SK-N-SH (cell line): ENCODE measurements at regions not wholly inside any gene's neighbourhood (a gene's known extent, or its start where the extent isn't known, plus 50 kb on each side); places are given as distances from the start of the nearest gene placed in this dataset.

ENCODE experiments used
- CTCF ChIA-PET: fragments of 300-600, 350-600 bp; formaldehyde crosslinking; extraction: SDS; loops from one replicate; lab custom pipeline; 2021; lab: Yijun Ruan, JAX
- POLR2A ChIA-PET: fragments of 350-600 bp; sonication (Branson Sonifier 250); formaldehyde crosslinking; extraction: SDS; loops from one replicate; lab custom pipeline; 2020; ENCODE audit warnings: antibody characterized with exemption, inconsistent platforms; lab: Yijun Ruan, JAX
- DNase-seq: peaks from one replicate; pipeline ENCODE4 v3.0.0; 2012
- H2AFZ ChIP-seq: fragments of 200-600 bp; sonication (generic); 2 replicates; pipeline ENCODE4 v1.8.1; 2016; ENCODE audit warnings: antibody characterized with exemption, mild to moderate bottlenecking, low read depth
- H3F3A ChIP-seq: fragments of 200-600 bp; sonication (generic); replicated peaks from 2 replicates; pipeline ENCODE3; 2016; ENCODE audit warnings: antibody characterized with exemption, mild to moderate bottlenecking; ENCODE audit not compliant: insufficient read depth
- H3K27ac ChIP-seq, 2 experiments: fragments of 200-500 bp in 1 of 2; fragments of 200-600 bp in 1 of 2; sonication (Bioruptor generic) in 1 of 2; sonication (generic), shearing (Covaris generic) in 1 of 2; 2 replicates each; pipeline versions ENCODE4 v1.5.1 to v1.6.1; 2014 to 2016; ENCODE audit warnings: low read depth in 2 of 2, inconsistent platforms in 1 of 2, low read length in 1 of 2, mild to moderate bottlenecking in 1 of 2, mixed read lengths in 1 of 2
- H3K27me3 ChIP-seq: fragments of 200-600 bp; sonication (generic), shearing (Covaris generic); 2 replicates; pipeline ENCODE4 v1.6.1; 2016; ENCODE audit warnings: mixed run types; ENCODE audit not compliant: insufficient read depth
- H3K36me3 ChIP-seq, 2 experiments: fragments of 200-500 bp in 1 of 2; fragments of 200-600 bp in 1 of 2; sonication (Bioruptor generic) in 1 of 2; sonication (generic) in 1 of 2; replicated peaks in 1 of 2; 2 replicates each; pipeline versions ENCODE3 to v1.5.1; 2014 to 2016; ENCODE audit warnings: low read length in 1 of 2, mild to moderate bottlenecking in 1 of 2; ENCODE audit not compliant: insufficient read depth in 2 of 2, control insufficient read depth in 1 of 2
- H3K4me1 ChIP-seq, 2 experiments: fragments of 200-500 bp in 1 of 2; fragments of 200-600 bp in 1 of 2; sonication (Bioruptor generic) in 1 of 2; sonication (generic), shearing (Covaris generic) in 1 of 2; 2 replicates each; pipeline versions ENCODE4 v1.5.1 to v1.6.1; 2014 to 2016; ENCODE audit warnings: low read depth in 1 of 2, low read length in 1 of 2, mixed run types in 1 of 2; ENCODE audit not compliant: insufficient read depth in 2 of 2, control insufficient read depth in 1 of 2
- H3K4me2 ChIP-seq: fragments of 200-600 bp; sonication (generic), shearing (Covaris generic); 2 replicates; pipeline ENCODE4 v1.6.1; 2017; ENCODE audit warnings: mixed run types
- H3K4me3 ChIP-seq, 2 experiments: fragments of 200-500 bp in 1 of 2; fragments of 200-600 bp in 1 of 2; sonication (Bioruptor generic) in 1 of 2; sonication (generic), shearing (Covaris generic) in 1 of 2; 2 replicates each; pipeline versions ENCODE4 v1.5.1 to v1.8.1; 2014 to 2016; ENCODE audit warnings: low read depth in 2 of 2, inconsistent platforms in 1 of 2, low read length in 1 of 2, mild to moderate bottlenecking in 1 of 2, mixed read lengths in 1 of 2, moderate library complexity in 1 of 2
- H3K79me2 ChIP-seq: fragments of 200-600 bp; sonication (generic); 2 replicates; pipeline ENCODE4 v1.8.1; 2017; ENCODE audit warnings: mild to moderate bottlenecking; ENCODE audit not compliant: insufficient read depth
- H3K9ac ChIP-seq: fragments of 200-600 bp; sonication (generic); 2 replicates; pipeline ENCODE4 v1.6.1; 2017; ENCODE audit warnings: mixed run types
- H3K9me2 ChIP-seq: fragments of 200-600 bp; sonication (generic); 2 replicates; pipeline ENCODE4 v1.6.1; 2017; ENCODE audit warnings: mixed run types
- H3K9me3 ChIP-seq: fragments of 200-600 bp; sonication (generic); 2 replicates; pipeline ENCODE4 v1.6.1; 2017; ENCODE audit warnings: mixed run types, mild to moderate bottlenecking, moderate library complexity
- H4K20me1 ChIP-seq: fragments of 200-600 bp; sonication (generic); 2 replicates; pipeline ENCODE4 v1.6.1; 2017; ENCODE audit warnings: mild to moderate bottlenecking, mixed run types; ENCODE audit not compliant: insufficient read depth
- CHD2 ChIP-seq: fragments of 150-350 bp; IDR thresholded peaks from 2 replicates; pipeline ENCODE4 v1.6.1; 2018; ENCODE audit warnings: low read length; ENCODE audit not compliant: partially characterized antibody
- EP300 ChIP-seq, 2 experiments: IDR thresholded peaks; 2 replicates each; pipeline versions ENCODE4 v1.4.0 to v1.6.1; 2012; ENCODE audit warnings: borderline replicate concordance in 1 of 2, low read depth in 1 of 2, low read length in 1 of 2
- EZH2phosphoT487 ChIP-seq: fragments of 200-600 bp; sonication (generic); IDR thresholded peaks from 2 replicates; pipeline ENCODE4 v1.6.1; 2017; ENCODE audit warnings: low read depth, mixed run types, mild to moderate bottlenecking, antibody characterized with exemption, moderate library complexity, borderline replicate concordance
- FOXJ3 ChIP-seq: sonication (generic); formaldehyde crosslinking; IDR thresholded peaks from 2 replicates; pipeline ENCODE4 v1.5.1; 2020; ENCODE audit warnings: mild to moderate bottlenecking, missing genetic modification reagents
- JUND ChIP-seq: IDR thresholded peaks from 2 replicates; pipeline ENCODE4 v1.4.0; 2012
- NFIC ChIP-seq: IDR thresholded peaks from 2 replicates; pipeline ENCODE4 v1.4.0; 2012; ENCODE audit warnings: borderline replicate concordance
- NRF1 ChIP-seq: IDR thresholded peaks from 2 replicates; pipeline ENCODE4 v1.6.1; 2012; ENCODE audit warnings: low read depth, mild to moderate bottlenecking, low read length
- POLR2AphosphoS5 ChIP-seq: IDR thresholded peaks from 2 replicates; pipeline ENCODE4 v1.6.1; 2012; ENCODE audit warnings: low read depth, low read length
- RAD21 ChIP-seq: IDR thresholded peaks from 2 replicates; pipeline ENCODE4 v1.6.1; 2012; ENCODE audit warnings: mild to moderate bottlenecking, low read length
- RCOR1 ChIP-seq: fragments of 150-350 bp; IDR thresholded peaks from 2 replicates; pipeline ENCODE4 v1.6.1; 2017; ENCODE audit warnings: antibody characterized with exemption, low read length
- RFX5 ChIP-seq: IDR thresholded peaks from 2 replicates; pipeline ENCODE4 v1.6.1; 2012; ENCODE audit warnings: mild to moderate bottlenecking, improper control_type of control experiment, low read length
- RXRA ChIP-seq: IDR thresholded peaks from 2 replicates; pipeline ENCODE4 v1.4.0; 2012; ENCODE audit warnings: low read depth, mild to moderate bottlenecking, borderline replicate concordance
- SMC3 ChIP-seq: IDR thresholded peaks from 2 replicates; pipeline ENCODE4 v1.6.1; 2012; ENCODE audit warnings: low read depth, low read length, improper control_type of control experiment
- TAF1 ChIP-seq: IDR thresholded peaks from 2 replicates; pipeline ENCODE4 v1.6.1; 2012; ENCODE audit warnings: low read depth, mild to moderate bottlenecking, low read length, moderate library complexity, borderline replicate concordance
- TCF12 ChIP-seq: IDR thresholded peaks from 2 replicates; pipeline ENCODE4 v1.4.0; 2012
- TEAD4 ChIP-seq: IDR thresholded peaks from 2 replicates; pipeline ENCODE4 v1.4.0; 2012; ENCODE audit warnings: mild to moderate bottlenecking, borderline replicate concordance; ENCODE audit not compliant: insufficient read depth
- USF1 ChIP-seq: IDR thresholded peaks from 2 replicates; pipeline ENCODE4 v1.4.0; 2012; ENCODE audit warnings: low read depth, borderline replicate concordance
- YY1 ChIP-seq: IDR thresholded peaks from 2 replicates; pipeline ENCODE4 v1.4.0; 2012; ENCODE audit warnings: low read depth, mild to moderate bottlenecking
- WGBS: methylation state at CpG from one replicate; pipeline ENCODE4 v1.1.6; 2017; ENCODE audit warnings: low lambda C conversion rate; 5-methylcytosine and 5-hydroxymethylcytosine counted together
- TF ChIP-seq, protein P1 (sequence below): IDR thresholded peaks from 2 replicates; pipeline ENCODE4; 2012
- TF ChIP-seq, protein P2 (sequence below): fragments of 150-350 bp; IDR thresholded peaks from 2 replicates; pipeline ENCODE4 v1.6.1; 2016; ENCODE audit warnings: mild to moderate bottlenecking, low read depth, low read length
- TF ChIP-seq, protein P3 (sequence below): IDR thresholded peaks from 2 replicates; pipeline ENCODE4 v1.4.0; 2012; ENCODE audit warnings: low read depth

DNA sequence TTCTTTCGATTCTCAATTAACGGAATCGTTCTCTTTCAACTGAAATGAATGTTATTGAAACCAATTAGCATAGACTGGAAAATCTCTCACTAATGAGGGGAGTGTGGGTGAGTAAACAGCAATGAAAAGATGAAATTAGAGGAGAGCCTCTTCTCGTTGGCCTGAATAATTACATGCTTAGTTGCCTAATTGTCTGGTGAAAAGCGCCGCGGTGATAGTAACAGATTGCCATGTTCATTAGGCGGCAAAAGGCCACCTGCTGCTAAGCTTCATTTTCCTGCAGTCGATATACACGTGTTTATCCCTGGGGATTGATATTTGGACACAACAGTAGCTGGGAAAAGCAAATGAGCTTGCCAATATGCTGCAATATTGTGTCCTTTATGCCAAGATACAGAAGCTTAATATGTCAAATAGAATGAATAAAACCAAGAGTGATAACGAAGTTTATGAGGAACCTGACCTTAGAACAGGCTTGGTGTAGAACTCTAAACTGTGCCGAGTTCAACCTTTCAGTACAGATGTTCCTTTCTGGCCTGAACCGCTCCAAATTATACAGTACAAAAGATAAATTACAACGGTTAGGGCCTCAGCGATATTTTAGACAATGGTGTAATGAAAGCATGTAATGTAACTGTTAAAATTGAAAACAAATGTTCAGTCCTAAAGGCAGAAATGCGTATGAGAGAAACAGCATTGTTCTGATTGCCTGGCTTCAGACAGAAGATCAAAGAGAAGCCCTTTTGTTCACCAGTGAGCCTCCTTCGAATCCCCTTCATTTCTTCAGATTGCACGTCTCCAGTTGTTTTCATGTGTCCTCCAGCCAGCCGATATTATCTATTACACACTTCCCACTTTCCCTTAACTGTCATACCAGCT, 185.2 kb downstream of the SHOX2 start:
- Histone ChIP-seq H3K9ac (no peak overlapping the region), H2AFZ (no peak overlapping the region), H3K4me3 (no peak overlapping the region), H3K36me3 (no peaks in the 10 kb centered on the region), H4K20me1 (no peaks in the 10 kb centered on the region), H3K9me2 (no peaks in the 10 kb centered on the region), H3K9me3 (no peaks in the 10 kb centered on the region), H3K4me1 (peaks cover 0 to 7% of the 10 kb centered on the region in 2 experiments; a peak in 2 of 4 replicates), H3F3A (no peaks in the 10 kb centered on the region), H3K27me3 (no peaks in the 10 kb centered on the region), H3K79me2 (no peaks in the 10 kb centered on the region), H3K4me2 (no peak overlapping the region), H3K27ac (no peak overlapping the region; a peak in 1 of 4 replicates)
- DNase-seq, result no peak
- TF ChIP-seq TCF12, result no peak
- TF ChIP-seq RXRA, result no peak
- TF ChIP-seq, protein P1, sequence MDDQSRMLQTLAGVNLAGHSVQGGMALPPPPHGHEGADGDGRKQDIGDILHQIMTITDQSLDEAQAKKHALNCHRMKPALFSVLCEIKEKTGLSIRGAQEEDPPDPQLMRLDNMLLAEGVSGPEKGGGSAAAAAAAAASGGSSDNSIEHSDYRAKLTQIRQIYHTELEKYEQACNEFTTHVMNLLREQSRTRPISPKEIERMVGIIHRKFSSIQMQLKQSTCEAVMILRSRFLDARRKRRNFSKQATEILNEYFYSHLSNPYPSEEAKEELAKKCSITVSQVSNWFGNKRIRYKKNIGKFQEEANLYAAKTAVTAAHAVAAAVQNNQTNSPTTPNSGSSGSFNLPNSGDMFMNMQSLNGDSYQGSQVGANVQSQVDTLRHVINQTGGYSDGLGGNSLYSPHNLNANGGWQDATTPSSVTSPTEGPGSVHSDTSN, result no peak
- TF ChIP-seq EZH2phosphoT487, result no peak
- no peak for TF ChIP-seq EP300 (IDR thresholded peaks at IDR 0.05; ENCODE audit: borderline replicate concordance in 1 of 2, low read depth in 1 of 2, low read length in 1 of 2)
- TF ChIP-seq, protein P2, sequence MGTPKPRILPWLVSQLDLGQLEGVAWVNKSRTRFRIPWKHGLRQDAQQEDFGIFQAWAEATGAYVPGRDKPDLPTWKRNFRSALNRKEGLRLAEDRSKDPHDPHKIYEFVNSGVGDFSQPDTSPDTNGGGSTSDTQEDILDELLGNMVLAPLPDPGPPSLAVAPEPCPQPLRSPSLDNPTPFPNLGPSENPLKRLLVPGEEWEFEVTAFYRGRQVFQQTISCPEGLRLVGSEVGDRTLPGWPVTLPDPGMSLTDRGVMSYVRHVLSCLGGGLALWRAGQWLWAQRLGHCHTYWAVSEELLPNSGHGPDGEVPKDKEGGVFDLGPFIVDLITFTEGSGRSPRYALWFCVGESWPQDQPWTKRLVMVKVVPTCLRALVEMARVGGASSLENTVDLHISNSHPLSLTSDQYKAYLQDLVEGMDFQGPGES, result no peak
- TF ChIP-seq NFIC, result no peak
- no peak for TF ChIP-seq YY1
- TF ChIP-seq NRF1, result no peak
- 79% methylated on average over 19 of the region's 19 CpGs for WGBS
- ChIA-PET CTCF (interaction anchor here (1.6 kb wide), 1 partner anchor 513 kb away, joined by 3 read pairs; no protein-coding TSS in a partner anchor), POLR2A (no interaction called here)

- H3K79me2 ChIP-seq, result no peaks in the 10 kb centered on the region
- WGBS, result 82% methylated on average over 2 of the region's 2 CpGs
- no peaks in the 10 kb centered on the region for H3F3A ChIP-seq
- H3K9ac ChIP-seq, result no peak overlapping the region
- H4K20me1 ChIP-seq, result no peaks in the 10 kb centered on the region
- H2AFZ ChIP-seq, result no peak overlapping the region
- no peaks in the 10 kb centered on the region for H3K9me2 ChIP-seq
- H3K27ac ChIP-seq, result no peak overlapping the region
- H3K9me3 ChIP-seq, result no peaks in the 10 kb centered on the region
- no peaks in the 10 kb centered on the region for H3K36me3 ChIP-seq
- CTCF ChIA-PET, result interaction anchor here (1.2 to 1.6 kb wide), 3 partner anchors 9 to 515 kb away, joined by 3 to 4 read pairs (median 3); no protein-coding TSS in a partner anchor
- H3K4me1 ChIP-seq, result peaks cover 0 to 7% of the 10 kb centered on the region in 2 experiments; a peak in 2 of 4 replicates
- H3K4me2 ChIP-seq, result no peak overlapping the region
- DNase-seq, result no peak
- no peak overlapping the region for H3K4me3 ChIP-seq
- POLR2A ChIA-PET, result no interaction called here
- no peaks in the 10 kb centered on the region for H3K27me3 ChIP-seq
- TF ChIP-seq FOXJ3 (CRISPR knock-in tag) (no peak), RXRA (no peak), JUND (no peak), NRF1 (no peak), USF1 (no peak), TAF1 (no peak), SMC3 (no peak), TEAD4 (no peak), CHD2 (no peak), POLR2AphosphoS5 (no peak), RCOR1 (no peak), NFIC (no peak), RFX5 (no peak), RAD21 (no peak)
- TF ChIP-seq, protein P1, result no peak
- TF ChIP-seq, protein P3, sequence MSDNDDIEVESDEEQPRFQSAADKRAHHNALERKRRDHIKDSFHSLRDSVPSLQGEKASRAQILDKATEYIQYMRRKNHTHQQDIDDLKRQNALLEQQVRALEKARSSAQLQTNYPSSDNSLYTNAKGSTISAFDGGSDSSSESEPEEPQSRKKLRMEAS, result no peak
Measured at GRCh38 chr3:157919319-157919887, 186.8 kb downstream of the SHOX2 start.
